ENCODE measurements at regions not wholly inside any gene's neighbourhood (a gene's known extent, or its start where the extent isn't known, plus 50 kb on each side); places are given as distances from the start of the nearest gene placed in this dataset.

DNA sequence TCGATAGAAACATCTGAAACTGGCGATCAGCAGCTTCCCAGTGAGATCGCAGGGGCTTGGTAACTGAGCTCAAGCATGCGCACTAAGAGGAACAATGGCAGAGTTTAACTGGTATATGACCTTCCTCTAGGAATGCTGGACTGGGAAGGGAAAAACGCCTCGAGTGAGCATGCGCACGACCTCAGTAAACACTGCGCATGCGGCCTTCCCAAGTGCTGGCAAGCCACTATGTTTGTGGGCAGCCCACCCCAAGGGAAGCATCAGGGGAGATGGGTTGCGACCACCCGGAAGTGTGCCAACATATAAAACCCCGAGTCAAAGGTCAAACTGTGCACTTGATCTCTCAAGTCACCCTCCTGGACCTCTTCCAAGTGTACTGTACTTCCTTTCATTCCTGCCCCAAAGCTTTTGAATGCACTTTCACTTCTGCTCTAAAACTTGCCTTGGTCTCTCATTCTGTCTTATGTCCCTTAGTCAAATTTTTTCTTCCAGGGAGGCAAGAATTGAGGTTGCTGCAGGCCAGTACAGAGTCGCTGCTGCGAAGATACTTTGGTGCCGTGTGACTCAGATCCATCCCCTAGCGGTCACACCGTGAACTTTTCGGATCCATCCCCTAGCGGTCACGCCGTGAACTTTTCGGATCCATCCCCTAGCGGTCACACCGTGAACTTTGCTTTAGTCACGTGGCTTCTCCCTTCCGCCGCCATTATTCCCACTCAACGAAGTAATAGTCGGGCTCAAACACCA lies 243.3 kb downstream of the FAM43A start:
- no peak for DNase-seq (ENCODE audit: low read depth)

DNA sequence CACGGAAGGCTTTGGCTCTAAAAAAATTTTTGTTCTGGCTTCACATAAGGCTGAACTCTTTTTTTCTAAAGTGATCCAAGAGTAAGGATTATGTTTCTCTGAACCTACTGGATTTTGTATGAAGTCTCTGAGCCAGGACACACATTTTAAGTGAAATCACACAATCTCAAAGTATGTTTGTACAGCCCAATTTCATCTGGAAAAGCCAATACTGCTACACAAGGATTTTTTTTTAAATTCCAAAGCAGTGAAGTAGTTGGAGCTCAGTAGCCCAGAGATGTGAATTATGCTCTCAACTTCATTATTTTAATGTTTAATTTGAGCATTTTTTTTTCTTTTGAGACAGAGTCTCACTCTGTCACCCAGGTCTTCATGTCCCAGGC lies 243.9 kb downstream of the FAM43A start:
- no peak for DNase-seq (ENCODE audit: low read depth)

DNA sequence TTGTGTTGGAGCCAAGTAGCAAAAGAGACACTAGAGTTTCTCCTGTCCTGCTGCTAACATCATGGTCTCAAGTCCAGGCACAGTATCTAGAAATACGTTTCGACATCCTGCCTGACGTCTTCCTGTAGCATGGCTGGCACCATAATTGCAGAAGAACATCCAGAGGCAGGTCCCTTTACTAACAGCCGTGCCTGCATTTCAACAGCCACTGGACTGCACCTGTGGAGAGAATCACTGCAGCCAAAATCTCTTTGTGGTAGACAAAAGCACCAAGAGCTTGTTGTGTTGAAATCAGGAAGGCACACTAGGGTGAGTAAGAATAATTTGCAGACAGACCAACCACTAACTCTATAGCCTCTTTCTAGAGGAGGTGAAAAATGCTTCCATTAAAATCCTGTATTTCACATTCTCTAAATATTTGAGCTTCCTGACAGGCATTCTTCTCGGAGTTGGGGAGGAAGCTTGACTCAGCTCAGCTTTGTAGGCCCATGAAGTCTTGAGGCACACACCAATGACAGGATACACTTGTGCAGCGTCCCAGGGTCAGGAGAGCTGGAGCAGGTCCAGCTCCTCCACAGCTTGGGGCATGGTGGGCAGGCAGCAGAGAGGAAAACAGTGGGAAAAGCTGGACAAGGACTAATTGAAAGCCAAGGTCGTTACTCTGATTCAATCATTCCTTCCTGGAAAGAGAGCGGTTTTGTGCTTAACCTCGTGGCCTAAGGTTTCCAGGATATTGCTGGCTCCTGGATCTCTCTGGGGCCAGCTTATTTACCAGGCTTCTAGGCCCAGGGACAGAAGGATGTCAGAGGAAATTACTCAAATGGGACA lies 244.9 kb downstream of the FAM43A start:
- no peak for DNase-seq (ENCODE audit: low read depth)

DNA sequence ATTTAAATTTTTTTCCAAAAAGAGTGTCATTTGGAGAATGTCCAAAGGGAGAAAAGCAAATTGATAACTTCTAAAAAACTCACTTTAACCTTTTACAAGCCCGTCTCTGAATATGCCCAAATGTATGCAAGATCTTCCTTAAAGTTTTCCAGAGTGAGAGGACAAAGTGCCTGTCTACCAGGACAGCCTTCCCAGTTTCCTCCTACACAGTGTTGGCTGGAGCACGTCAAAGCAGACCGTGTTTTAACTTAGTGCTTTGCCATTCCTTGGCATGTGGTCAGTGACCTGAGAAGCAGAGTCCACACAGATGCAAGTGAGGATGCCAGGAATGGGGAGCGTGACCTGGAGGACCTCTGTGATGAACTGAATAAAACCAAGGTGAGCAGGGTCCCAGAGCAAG lies 245.7 kb downstream of the FAM43A start:
- DNase-seq (ENCODE audit: low read depth), result no peak

DNA sequence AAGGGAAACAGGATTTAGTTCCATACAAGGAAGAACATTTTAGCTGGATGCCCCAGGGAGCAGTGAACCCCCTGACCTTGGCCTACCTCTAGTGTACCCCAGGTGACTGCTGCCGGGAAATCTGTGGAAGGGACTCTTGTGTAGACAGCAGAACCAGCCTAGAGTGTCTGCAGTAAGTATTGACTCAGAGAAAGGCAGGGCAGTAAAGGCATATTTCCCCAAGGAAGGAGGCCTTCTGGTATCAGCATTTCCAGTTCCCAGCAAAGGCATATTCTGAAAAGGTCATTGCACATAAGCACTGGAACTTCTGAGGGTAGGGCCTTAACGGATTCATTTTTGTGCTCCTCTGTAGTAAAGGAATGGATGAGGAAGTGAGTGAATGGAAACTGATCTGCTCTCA lies 246.2 kb downstream of the FAM43A start:
- DNase-seq (ENCODE audit: low read depth), result no peak

- DNase-seq (ENCODE audit: low read depth), result no peak
These were observed 247.8 kb downstream of the FAM43A start for GRCh38 chr3:194933465-194933864.

DNA sequence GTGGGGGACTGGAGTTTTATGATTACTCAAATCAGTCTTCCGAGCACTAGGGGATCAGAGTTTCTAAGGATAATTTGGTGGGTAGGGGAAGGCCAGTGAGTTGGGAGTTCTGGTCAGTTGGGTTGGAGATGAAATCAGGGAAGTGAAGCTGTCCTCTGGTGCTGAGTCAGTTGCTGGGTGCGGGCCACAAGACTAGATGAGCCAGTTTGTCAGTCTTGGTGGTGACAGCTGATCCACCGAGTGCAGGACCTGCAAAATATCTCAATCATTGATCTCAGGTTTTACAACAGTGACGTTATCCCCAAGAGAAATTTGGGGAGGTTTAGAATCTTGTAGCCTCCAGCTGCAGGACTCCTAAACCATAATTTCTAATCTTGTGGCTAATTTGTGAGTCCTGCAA lies 249.4 kb downstream of the FAM43A start:
- no peak for DNase-seq (ENCODE audit: low read depth)

DNA sequence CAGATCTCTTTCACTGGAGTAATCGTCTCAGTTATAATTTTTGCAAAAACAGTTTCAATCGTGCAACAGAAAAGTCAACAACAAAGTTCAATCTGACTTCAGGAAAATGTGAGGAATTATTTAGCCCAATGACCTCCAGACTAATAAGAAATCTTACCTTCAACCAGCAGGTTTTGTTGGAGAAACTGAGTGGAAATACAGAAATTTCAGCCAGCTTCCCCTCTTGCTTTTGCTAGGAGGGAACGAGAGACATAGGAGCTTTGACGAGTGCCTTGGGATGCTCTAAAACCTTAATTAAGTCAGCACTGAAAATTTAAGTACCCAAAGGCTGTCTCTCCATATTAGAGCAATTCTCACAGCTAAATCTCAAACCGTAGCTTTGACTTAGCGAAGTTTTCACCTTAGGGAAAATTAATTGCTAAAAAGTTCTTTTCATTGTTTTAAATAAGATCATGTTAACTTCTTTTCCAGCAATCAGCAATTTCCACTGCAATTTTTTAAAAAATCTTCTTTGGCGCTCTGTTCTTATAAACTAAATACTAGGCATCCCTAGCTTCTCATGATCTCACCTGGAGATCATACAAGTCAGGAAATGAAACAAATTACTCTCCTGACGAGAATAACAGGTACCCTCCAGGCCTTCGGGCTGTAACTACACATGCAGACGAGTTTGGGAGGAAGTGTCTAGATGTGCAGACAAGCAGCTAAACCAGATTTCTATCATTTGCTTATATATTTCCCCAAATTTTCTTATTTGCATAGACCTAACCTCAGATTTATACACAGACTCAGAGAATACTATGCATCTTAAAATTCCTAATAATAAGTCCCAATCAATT lies 250.2 kb downstream of the FAM43A start:
- DNase-seq (ENCODE audit: low read depth), result no peak

GRCh38 chr3:194936659-194937058 lies 251.0 kb downstream of the FAM43A start:
- DNase-seq (ENCODE audit: low read depth), result no peak

DNA sequence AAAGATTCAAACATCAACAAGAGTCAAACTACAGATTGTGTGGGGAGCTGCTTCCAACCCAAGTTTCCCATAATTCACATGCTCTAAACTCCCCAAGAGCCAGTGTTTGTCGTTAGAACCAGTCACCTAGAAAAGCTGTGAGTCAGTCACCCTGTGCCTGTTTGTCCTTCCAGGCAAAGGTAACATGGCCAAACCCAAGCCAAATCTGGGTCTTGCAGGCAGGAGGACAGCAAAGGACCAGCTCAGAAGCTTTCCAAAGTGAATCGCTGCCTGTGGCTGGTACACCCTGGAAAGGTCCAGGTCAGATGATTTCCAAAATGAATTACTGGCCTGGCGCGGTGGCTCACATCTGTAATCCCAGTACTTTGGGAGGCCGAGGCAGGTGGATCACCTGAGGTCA lies 251.5 kb downstream of the FAM43A start:
- DNase-seq (ENCODE audit: low read depth), result no peak

GRCh38 chr3:194937882-194938321 lies 252.2 kb downstream of the FAM43A start:
- DNase-seq (ENCODE audit: low read depth), result no peak

DNA sequence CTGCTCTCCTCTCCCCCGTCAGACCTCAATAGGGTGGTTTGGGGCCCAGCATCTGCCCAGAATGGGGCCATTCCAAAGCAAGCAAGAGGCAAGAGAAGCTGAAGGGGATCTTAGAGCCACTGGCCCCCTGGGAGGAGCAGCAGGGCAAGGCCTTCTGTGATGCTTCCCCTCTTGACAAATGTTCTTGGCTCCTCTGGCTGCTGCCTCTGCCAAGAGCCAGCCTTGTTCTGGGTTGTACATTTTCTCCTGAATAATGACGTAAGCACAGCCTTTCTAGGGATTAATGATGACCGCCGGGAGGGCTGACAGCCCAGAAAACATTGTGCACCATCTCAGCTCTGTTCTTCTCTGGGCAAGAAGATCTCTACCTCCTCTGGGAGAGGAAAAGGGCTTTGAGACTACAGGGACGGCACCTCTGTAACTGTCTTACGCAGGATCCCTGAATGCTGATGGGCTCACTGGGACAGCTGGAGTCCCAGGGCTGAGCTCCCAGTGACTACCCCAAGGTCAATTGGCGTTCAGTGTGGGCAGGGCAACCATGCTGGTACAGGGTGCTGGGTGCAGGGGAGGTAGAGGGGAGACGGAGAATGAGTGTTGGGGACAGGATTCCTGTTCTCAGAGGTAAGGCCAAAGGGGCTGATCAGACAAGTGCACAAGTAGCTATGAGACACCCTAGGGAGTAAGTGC lies 253.3 kb downstream of the FAM43A start:
- DNase-seq (ENCODE audit: low read depth), result no peak

- no peak for DNase-seq (ENCODE audit: low read depth)
These were observed 253.8 kb downstream of the FAM43A start for GRCh38 chr3:194939532-194939909.

- no peak for DNase-seq (ENCODE audit: low read depth)
These were observed 254.5 kb downstream of the FAM43A start for GRCh38 chr3:194939949-194940770.

DNA sequence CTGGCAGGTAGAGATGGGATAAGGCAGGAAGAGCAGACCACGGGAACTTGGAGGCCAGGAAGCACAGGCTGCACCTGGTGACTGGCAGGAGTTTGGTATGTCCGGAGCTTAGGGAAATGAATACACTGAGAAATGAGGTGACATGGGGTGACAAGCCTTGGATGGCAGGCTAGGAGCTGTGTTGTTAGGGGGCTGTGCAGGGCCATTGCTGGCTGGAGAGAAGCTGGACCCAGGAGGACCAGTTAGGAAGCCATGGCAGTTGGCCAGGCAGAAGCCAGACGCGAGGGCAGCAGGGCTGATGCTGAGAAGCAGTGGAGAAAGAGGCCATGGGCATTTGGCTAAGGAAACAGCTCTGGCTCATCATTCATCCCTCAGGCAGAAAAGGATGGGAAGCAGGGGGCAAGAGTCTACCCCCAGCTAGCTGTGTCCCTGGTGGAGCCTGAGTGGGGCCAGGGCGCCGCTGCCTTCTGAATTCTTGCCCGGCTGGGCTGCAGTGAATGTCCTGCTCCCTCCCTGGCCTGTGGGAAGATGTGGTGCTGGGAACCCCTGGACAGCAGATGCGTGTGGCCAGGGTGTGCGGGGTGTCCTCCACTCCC lies 255.8 kb downstream of the FAM43A start:
- DNase-seq (ENCODE audit: low read depth), result no peak

DNA sequence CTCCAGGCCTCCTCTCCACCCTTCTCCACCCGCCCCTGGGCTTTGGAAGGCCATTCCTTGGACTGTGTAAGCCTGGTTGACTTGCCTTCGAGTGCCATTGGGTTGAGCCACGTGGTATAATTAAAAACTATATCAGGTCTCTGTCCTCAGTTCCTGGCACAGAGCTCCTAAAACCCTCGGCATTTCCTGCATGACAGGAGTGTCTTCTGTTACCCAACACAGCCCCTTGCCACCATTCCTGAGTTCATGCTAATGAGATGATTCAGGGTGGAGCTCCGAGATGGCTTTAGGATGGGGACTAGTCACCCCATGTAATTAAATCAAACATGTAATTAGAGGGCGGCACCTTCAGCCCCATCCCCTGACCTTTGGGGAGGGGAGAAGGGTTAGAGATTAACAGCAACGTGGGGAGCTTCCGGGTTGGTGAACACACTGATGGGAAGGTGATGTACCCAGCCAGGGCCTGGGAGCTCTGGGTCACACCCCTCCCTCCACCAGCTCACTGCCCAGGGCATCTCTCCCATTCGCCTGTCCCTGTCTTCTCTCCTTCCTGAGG lies 256.4 kb downstream of the FAM43A start:
- DNase-seq (ENCODE audit: low read depth), result no peak

- DNase-seq (ENCODE audit: low read depth), result no peak
These were observed 258.8 kb downstream of the FAM43A start for GRCh38 chr3:194944526-194944925.

- no peak for DNase-seq (ENCODE audit: low read depth)
These were observed 259.8 kb downstream of the FAM43A start for GRCh38 chr3:194945508-194945907.

GRCh38 chr3:194946091-194946490 lies 260.4 kb downstream of the FAM43A start:
- no peak for DNase-seq (ENCODE audit: low read depth)

- no peak for DNase-seq (ENCODE audit: low read depth)
These were observed 263.9 kb downstream of the FAM43A start for GRCh38 chr3:194949592-194949991.
